Activated T-cell treated with anti-CD3 and anti-CD28 coated beads, Interleukin-2, amount 50 U/mL, for 4 hours (primary cell): ENCODE measurements at regions not wholly inside any gene's neighbourhood (a gene's known extent, or its start where the extent isn't known, plus 50 kb on each side); places are given as distances from the start of the nearest gene placed in this dataset.
"Not testable (repeated sequence)": the region's sequence is repeated elsewhere in the genome, so short reads cannot be mapped to it uniquely, and the experiment has no call there.

Experiments
- ATAC-seq, 2 donors: fragments of 200-7000 bp; cut with Tn5 transposase; one replicate each; pipeline ENCODE4 v1.10.0; 2021
- DNase-seq: peaks from one replicate; pipeline ENCODE4 v3.0.0-alpha.2; 2020
- H3K27me3 Mint-ChIP-seq: one replicate; pipeline ENCODE4 v1.8.0; 2021; ENCODE audit warnings: low read depth, mixed read lengths
- H3K36me3 Mint-ChIP-seq: one replicate; pipeline ENCODE4 v1.8.0; 2022; ENCODE audit warnings: mixed read lengths; ENCODE audit not compliant: insufficient read depth
- H3K4me1 Mint-ChIP-seq: one replicate; pipeline ENCODE4 v1.8.0; 2021; ENCODE audit warnings: low read depth, mixed read lengths
- H3K4me3 Mint-ChIP-seq: one replicate; pipeline ENCODE4 v1.8.0; 2021; ENCODE audit warnings: mild to moderate bottlenecking, moderate library complexity, mixed read lengths
- H3K9me3 Mint-ChIP-seq: one replicate; pipeline ENCODE4 v1.8.0; 2021; ENCODE audit warnings: mixed read lengths

GRCh38 chr12:131192951-131193350 lies 239.2 kb downstream of the ADGRD1 start:
- no peaks in the 10 kb centered on the region for H3K9me3 Mint-ChIP-seq
- H3K4me3 Mint-ChIP-seq = no peak overlapping the region
- DNase-seq = no peak
- no peaks in the 10 kb centered on the region for H3K4me1 Mint-ChIP-seq
- peaks cover 9% of the 10 kb centered on the region for H3K27me3 Mint-ChIP-seq
- no peaks in the 10 kb centered on the region for H3K36me3 Mint-ChIP-seq
- no peak for ATAC-seq

GRCh38 chr12:131194166-131194565 lies 240.5 kb downstream of the ADGRD1 start:
- Mint-ChIP-seq H3K4me3 (no peak overlapping the region), H3K4me1 (no peaks in the 10 kb centered on the region), H3K9me3 (no peaks in the 10 kb centered on the region), H3K27me3 (peaks cover 9% of the 10 kb centered on the region), H3K36me3 (no peaks in the 10 kb centered on the region)
- ATAC-seq (no peak), DNase-seq (no peak)

GRCh38 chr12:131195796-131196195 lies 242.1 kb downstream of the ADGRD1 start:
- H3K4me1 Mint-ChIP-seq = no peaks in the 10 kb centered on the region
- H3K36me3 Mint-ChIP-seq = no peaks in the 10 kb centered on the region
- H3K9me3 Mint-ChIP-seq = no peaks in the 10 kb centered on the region
- H3K4me3 Mint-ChIP-seq = no peak overlapping the region
- ATAC-seq = no peak
- no peak for DNase-seq
- H3K27me3 Mint-ChIP-seq = peaks cover 9% of the 10 kb centered on the region

GRCh38 chr12:131196220-131196619 lies 242.5 kb downstream of the ADGRD1 start:
- Mint-ChIP-seq H3K4me1 (no peaks in the 10 kb centered on the region), H3K9me3 (no peaks in the 10 kb centered on the region), H3K4me3 (no peak overlapping the region), H3K27me3 (peaks cover 9% of the 10 kb centered on the region), H3K36me3 (no peaks in the 10 kb centered on the region)
- ATAC-seq (no peak), DNase-seq (no peak)

DNA sequence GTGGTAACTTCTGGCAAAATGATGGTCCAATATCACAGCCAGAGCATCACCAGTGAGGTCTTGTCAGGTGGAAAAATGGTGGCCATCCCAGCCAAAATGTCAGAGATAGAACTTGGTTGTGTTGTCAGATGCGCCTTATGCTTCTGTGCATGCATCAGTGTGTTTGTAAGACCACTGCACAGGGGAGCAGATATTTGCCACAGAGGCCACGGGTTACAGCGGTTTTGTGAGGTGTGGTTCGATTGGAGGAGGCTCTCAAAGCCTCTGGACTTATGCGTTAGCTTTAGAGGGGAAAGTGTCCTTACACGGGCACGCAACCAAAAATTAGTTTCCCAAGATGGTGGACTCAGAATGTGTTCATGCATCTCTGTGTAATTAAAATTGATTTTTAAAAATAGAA lies 243.8 kb downstream of the ADGRD1 start:
- no peak for ATAC-seq
- peaks cover 9% of the 10 kb centered on the region for H3K27me3 Mint-ChIP-seq
- H3K9me3 Mint-ChIP-seq = no peaks in the 10 kb centered on the region
- no peaks in the 10 kb centered on the region for H3K36me3 Mint-ChIP-seq
- no peak overlapping the region for H3K4me3 Mint-ChIP-seq
- no peaks in the 10 kb centered on the region for H3K4me1 Mint-ChIP-seq
- DNase-seq = no peak

GRCh38 chr12:131199221-131199620 lies 245.5 kb downstream of the ADGRD1 start:
- Mint-ChIP-seq H3K36me3 (no peaks in the 10 kb centered on the region), H3K27me3 (no peaks in the 10 kb centered on the region), H3K4me3 (no peak overlapping the region), H3K9me3 (no peaks in the 10 kb centered on the region), H3K4me1 (no peaks in the 10 kb centered on the region)
- DNase-seq (no peak), ATAC-seq (no peak)

- not testable (repeated sequence) for H3K4me3 Mint-ChIP-seq, H3K9me3 Mint-ChIP-seq, H3K4me1 Mint-ChIP-seq, DNase-seq, H3K36me3 Mint-ChIP-seq, ATAC-seq, H3K27me3 Mint-ChIP-seq
Measured at GRCh38 chr12:131201912-131202311, 248.2 kb downstream of the ADGRD1 start.

DNA sequence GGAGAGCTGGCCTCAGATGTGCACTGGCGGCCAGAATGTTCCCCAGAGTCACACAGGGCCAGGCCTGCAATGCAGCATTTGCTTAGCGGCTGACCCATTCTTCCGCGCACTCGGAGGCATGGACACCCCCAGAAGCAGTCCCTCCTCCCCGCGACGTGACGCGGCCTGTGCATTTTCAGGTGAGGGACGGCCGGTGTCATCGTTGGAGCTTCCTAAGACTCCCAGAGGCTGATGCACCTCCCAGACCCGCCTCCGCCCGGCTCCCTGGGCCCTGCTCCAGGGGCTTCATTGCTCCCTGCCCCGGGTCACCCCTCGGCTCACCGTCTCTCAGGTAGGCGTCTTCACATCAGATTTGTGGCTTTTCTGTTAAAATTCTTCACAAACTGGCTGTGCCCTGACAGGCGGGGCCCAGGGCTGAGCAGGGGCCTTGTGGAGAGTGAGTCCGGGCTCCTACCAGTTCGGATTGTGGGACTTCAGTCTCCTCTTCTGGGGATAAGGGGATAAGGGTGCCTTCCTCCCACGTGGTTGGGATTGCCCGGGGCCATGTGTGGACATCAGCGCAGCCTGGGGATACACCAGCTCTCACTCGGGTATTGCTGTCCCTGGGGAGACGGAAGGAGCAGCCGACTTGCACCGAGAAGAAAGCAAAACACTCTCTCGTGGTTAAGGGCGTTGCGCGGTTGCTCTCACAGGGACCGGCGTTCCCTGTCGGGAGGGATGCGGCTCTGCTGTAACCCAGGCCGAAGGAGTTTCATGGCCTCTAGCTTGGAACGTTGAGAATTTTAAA lies 249.1 kb downstream of the ADGRD1 start:
- DNase-seq (no peak), ATAC-seq (no peak)
- Mint-ChIP-seq H3K4me1 (no peaks in the 10 kb centered on the region), H3K27me3 (no peaks in the 10 kb centered on the region), H3K36me3 (no peaks in the 10 kb centered on the region), H3K4me3 (no peak overlapping the region), H3K9me3 (no peaks in the 10 kb centered on the region)

- Mint-ChIP-seq H3K9me3 (no peaks in the 10 kb centered on the region), H3K36me3 (no peaks in the 10 kb centered on the region), H3K4me1 (no peaks in the 10 kb centered on the region), H3K4me3 (no peak overlapping the region), H3K27me3 (no peaks in the 10 kb centered on the region)
- no peak for DNase-seq
- no peak for ATAC-seq
Measured at GRCh38 chr12:131203666-131204415, 250.1 kb downstream of the ADGRD1 start.

DNA sequence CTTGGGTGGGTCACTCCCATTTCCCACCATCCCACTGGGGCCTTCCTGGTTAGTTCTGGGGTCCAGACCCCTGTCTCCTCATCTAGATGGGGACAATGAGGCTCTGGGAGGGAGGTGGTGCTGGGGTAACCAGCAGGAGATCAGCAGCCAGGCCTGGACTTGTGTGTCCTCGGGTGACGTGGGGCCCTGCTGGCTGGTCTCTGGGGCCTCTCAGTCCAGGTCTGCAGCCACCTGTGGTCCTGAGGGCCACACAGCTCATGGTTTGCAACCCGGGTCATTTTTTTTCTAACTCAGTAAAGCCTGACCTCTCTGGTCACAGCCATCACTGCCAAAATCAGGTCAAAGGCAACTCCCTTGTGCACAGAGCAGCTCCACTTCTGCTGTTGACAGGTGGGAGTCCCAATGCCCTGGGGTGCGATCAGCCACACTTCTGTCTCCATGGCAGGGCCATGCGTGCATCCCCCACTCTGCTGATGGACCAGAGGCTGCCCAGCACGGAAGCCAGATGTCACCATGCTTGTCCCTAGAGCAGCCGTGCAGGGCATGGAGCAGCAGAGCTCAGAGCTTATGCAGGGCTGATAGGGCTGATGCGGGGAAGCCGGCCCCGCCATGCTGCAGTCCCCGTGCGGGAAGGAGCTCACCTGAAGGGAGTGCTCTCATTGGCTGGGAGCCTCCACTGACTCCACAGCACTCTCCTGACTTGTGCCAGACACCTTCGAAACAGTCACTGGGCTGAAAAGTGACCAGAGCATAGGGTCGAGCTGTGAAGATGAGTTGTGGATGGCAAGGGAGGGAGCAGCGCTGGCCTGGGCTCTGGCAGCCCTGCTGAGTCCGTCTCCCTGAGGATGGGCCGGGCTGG lies 250.9 kb downstream of the ADGRD1 start:
- no peaks in the 10 kb centered on the region for H3K36me3 Mint-ChIP-seq
- H3K27me3 Mint-ChIP-seq = peaks cover 6% of the 10 kb centered on the region
- no peak for DNase-seq
- ATAC-seq = no peak
- peaks cover 6% of the 10 kb centered on the region for H3K4me1 Mint-ChIP-seq
- no peaks in the 10 kb centered on the region for H3K9me3 Mint-ChIP-seq
- no peak overlapping the region for H3K4me3 Mint-ChIP-seq

- not testable (repeated sequence) for ATAC-seq, H3K9me3 Mint-ChIP-seq, DNase-seq, H3K4me1 Mint-ChIP-seq, H3K36me3 Mint-ChIP-seq, H3K4me3 Mint-ChIP-seq
- peaks cover 10% of the 10 kb centered on the region for H3K27me3 Mint-ChIP-seq
Measured at GRCh38 chr12:131205275-131205933, 251.7 kb downstream of the ADGRD1 start.

DNA sequence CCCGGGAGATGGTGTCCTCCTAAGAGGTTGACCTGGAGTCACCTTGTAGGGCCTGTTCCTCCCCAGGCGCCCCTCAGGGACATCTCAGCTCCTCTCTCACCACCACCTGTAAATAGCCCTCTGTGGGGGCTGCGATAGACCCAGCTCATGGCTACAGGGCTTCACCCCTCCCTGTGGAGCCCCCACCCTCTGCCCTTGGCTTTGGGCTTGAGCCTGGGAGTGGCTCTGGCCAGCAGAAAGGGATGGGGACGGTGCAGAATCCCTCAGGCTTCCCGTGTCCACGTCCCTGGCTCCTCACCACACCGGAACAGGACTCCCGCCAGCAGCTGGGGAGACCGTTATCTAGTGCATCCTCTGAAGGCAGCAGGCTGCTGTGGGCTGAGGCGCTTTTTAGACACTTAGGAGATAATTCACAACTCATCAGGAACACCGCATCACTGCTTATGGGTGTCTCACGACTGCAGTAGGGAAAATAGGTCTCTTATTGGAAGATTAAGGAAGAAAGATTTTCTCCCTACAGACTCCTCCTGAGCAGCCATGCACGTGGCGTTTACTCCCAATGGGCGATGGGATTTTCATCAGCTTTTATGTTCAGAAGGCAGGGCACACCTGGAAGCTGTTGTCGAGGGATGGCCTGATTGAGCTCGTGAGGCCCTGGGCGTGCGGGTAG lies 253.1 kb downstream of the ADGRD1 start:
- H3K9me3 Mint-ChIP-seq, H3K36me3 Mint-ChIP-seq, ATAC-seq, DNase-seq, H3K4me3 Mint-ChIP-seq: not testable (repeated sequence)
- H3K27me3 Mint-ChIP-seq = peaks cover 10% of the 10 kb centered on the region
- peaks cover 17% of the 10 kb centered on the region for H3K4me1 Mint-ChIP-seq

GRCh38 chr12:131207300-131207660 lies 253.6 kb downstream of the ADGRD1 start:
- not testable (repeated sequence) for H3K4me3 Mint-ChIP-seq, H3K9me3 Mint-ChIP-seq, DNase-seq, H3K36me3 Mint-ChIP-seq, ATAC-seq
- peaks cover 10% of the 10 kb centered on the region for H3K27me3 Mint-ChIP-seq
- H3K4me1 Mint-ChIP-seq = peaks cover 17% of the 10 kb centered on the region
